HEK293 (cell line): ENCODE measurements at regions not wholly inside any gene's neighbourhood (a gene's known extent, or its start where the extent isn't known, plus 50 kb on each side); places are given as distances from the start of the nearest gene placed in this dataset.
"Not testable (repeated sequence)": the region's sequence is repeated elsewhere in the genome, so short reads cannot be mapped to it uniquely, and the experiment has no call there.

Source experiments
- CTCF ChIA-PET: fragments of 350-600 bp; formaldehyde crosslinking; extraction: SDS; loops from one replicate; lab custom pipeline; 2021; ENCODE audit warnings: antibody characterized with exemption; lab: Yijun Ruan, JAX
- POLR2A ChIA-PET: fragments of 300-600 bp; formaldehyde crosslinking; extraction: SDS; loops from one replicate; lab custom pipeline; 2020; ENCODE audit warnings: antibody characterized with exemption, inconsistent platforms; lab: Yijun Ruan, JAX
- H3K27ac ChIP-seq: fragments of 200-500 bp; sonication (Bioruptor generic); 2 replicates; pipeline ENCODE4 v1.5.1; 2014; ENCODE audit warnings: low read depth, low read length, control low read depth, inconsistent platforms; ENCODE audit errors: extremely low read depth
- H3K36me3 ChIP-seq, 2 experiments: fragments of 200-500 bp in 1 of 2; sonication (Bioruptor generic) in 1 of 2; 1 replicate in 1 of 2; 2 replicates in 1 of 2; pipeline ENCODE4 v1.5.1; 2014 to 2017; ENCODE audit warnings: inconsistent platforms in 2 of 2, low read length in 2 of 2; ENCODE audit not compliant: control insufficient read depth in 2 of 2, insufficient read depth in 1 of 2
- H3K4me1 ChIP-seq: fragments of 200-500 bp; sonication (Bioruptor generic); 2 replicates; pipeline ENCODE4 v1.5.1; 2014; ENCODE audit warnings: mild to moderate bottlenecking, low read length, inconsistent platforms; ENCODE audit not compliant: control insufficient read depth, insufficient read depth
- H3K4me3 ChIP-seq: 2 replicates; pipeline ENCODE4 v1.5.1; 2011; ENCODE audit warnings: low read depth, mild to moderate bottlenecking, control low read depth, low read length, moderate library complexity
- H3K9me3 ChIP-seq: fragments of 200-500 bp; sonication (Bioruptor generic); 2 replicates; pipeline ENCODE4 v1.5.1; 2014; ENCODE audit warnings: low read depth, low read length, inconsistent platforms; ENCODE audit not compliant: control insufficient read depth, insufficient read depth
- ELK4 ChIP-seq: IDR thresholded peaks from 2 replicates; pipeline ENCODE4 v1.6.1; 2011; ENCODE audit warnings: mild to moderate bottlenecking, low read depth, low read length, borderline replicate concordance
- GLI4 ChIP-seq: fragments of 450-650 bp; formaldehyde crosslinking; IDR thresholded peaks from 2 replicates; pipeline ENCODE4 v1.5.1; 2016; ENCODE audit warnings: missing biosample characterization, missing genetic modification characterization
- GLIS1 ChIP-seq: fragments of 450-650 bp; formaldehyde crosslinking; IDR thresholded peaks from 2 replicates; pipeline ENCODE4 v1.5.1; 2016; ENCODE audit warnings: missing biosample characterization, missing genetic modification characterization
- HOXA7 ChIP-seq: sonication (generic); formaldehyde crosslinking; IDR thresholded peaks from 2 replicates; pipeline ENCODE4 v1.8.1; 2022; ENCODE audit warnings: missing genetic modification reagents, borderline replicate concordance
- HOXC10 ChIP-seq: sonication (generic); formaldehyde crosslinking; IDR thresholded peaks from 2 replicates; pipeline ENCODE4 v1.8.1; 2023; ENCODE audit warnings: mild to moderate bottlenecking, missing genetic modification reagents
- KLF1 ChIP-seq: fragments of 450-650 bp; formaldehyde crosslinking; IDR thresholded peaks from 2 replicates; pipeline ENCODE4 v1.5.1; 2016; ENCODE audit warnings: missing biosample characterization, missing genetic modification characterization
- MEIS1 ChIP-seq: sonication (generic); formaldehyde crosslinking; IDR thresholded peaks from 2 replicates; pipeline ENCODE4 v1.8.1; 2022; ENCODE audit warnings: missing genetic modification reagents, mild to moderate bottlenecking, borderline replicate concordance
- OSR2 ChIP-seq: fragments of 450-650 bp; formaldehyde crosslinking; IDR thresholded peaks from 2 replicates; pipeline ENCODE4 v1.5.1; 2016; ENCODE audit warnings: missing biosample characterization, missing genetic modification characterization
- SALL2 ChIP-seq: fragments of 450-650 bp; formaldehyde crosslinking; IDR thresholded peaks from 2 replicates; pipeline ENCODE4 v1.5.0; 2017; ENCODE audit warnings: missing biosample characterization, mild to moderate bottlenecking, missing genetic modification characterization, borderline replicate concordance
- ZBTB8A ChIP-seq: fragments of 450-650 bp; formaldehyde crosslinking; IDR thresholded peaks from 2 replicates; pipeline ENCODE4 v1.5.1; 2016; ENCODE audit warnings: missing biosample characterization, missing genetic modification characterization
- ZFP69B ChIP-seq: fragments of 450-650 bp; formaldehyde crosslinking; IDR thresholded peaks from 2 replicates; pipeline ENCODE4 v1.5.1; 2016; ENCODE audit warnings: missing biosample characterization, missing genetic modification characterization
- ZIC2 ChIP-seq: fragments of 450-650 bp; formaldehyde crosslinking; IDR thresholded peaks from 2 replicates; pipeline ENCODE4 v1.5.1; 2016; ENCODE audit warnings: missing biosample characterization, missing genetic modification characterization
- ZNF221 ChIP-seq: fragments of 450-650 bp; formaldehyde crosslinking; IDR thresholded peaks from 2 replicates; pipeline ENCODE4 v1.5.1; 2017; ENCODE audit warnings: missing biosample characterization, missing genetic modification characterization, borderline replicate concordance
- ZNF223 ChIP-seq: fragments of 450-650 bp; formaldehyde crosslinking; IDR thresholded peaks from 2 replicates; pipeline ENCODE4 v1.5.1; 2016; ENCODE audit warnings: missing biosample characterization, missing genetic modification characterization
- ZNF24 ChIP-seq: fragments of 450-650 bp; formaldehyde crosslinking; IDR thresholded peaks from 2 replicates; pipeline ENCODE4 v1.5.1; 2016; ENCODE audit warnings: missing biosample characterization, missing genetic modification characterization
- ZNF248 ChIP-seq: fragments of 450-650 bp; formaldehyde crosslinking; IDR thresholded peaks from 2 replicates; pipeline ENCODE4 v1.5.1; 2017; ENCODE audit warnings: missing biosample characterization, missing genetic modification characterization
- ZNF354C ChIP-seq: fragments of 450-650 bp; formaldehyde crosslinking; IDR thresholded peaks from 2 replicates; pipeline ENCODE4 v1.5.1; 2016; ENCODE audit warnings: missing biosample characterization, missing genetic modification characterization, low read depth, borderline replicate concordance
- ZNF404 ChIP-seq: fragments of 450-650 bp; formaldehyde crosslinking; IDR thresholded peaks from 2 replicates; pipeline ENCODE4 v1.5.1; 2017; ENCODE audit warnings: missing biosample characterization, missing genetic modification characterization
- ZNF433 ChIP-seq: fragments of 450-650 bp; formaldehyde crosslinking; IDR thresholded peaks from 2 replicates; pipeline ENCODE4 v1.5.1; 2016; ENCODE audit warnings: missing biosample characterization, missing genetic modification characterization, low read depth
- ZNF473 ChIP-seq: fragments of 450-650 bp; formaldehyde crosslinking; IDR thresholded peaks from 2 replicates; pipeline ENCODE4 v1.5.1; 2017; ENCODE audit warnings: missing biosample characterization, missing genetic modification characterization
- ZNF501 ChIP-seq: fragments of 450-650 bp; formaldehyde crosslinking; IDR thresholded peaks from 2 replicates; pipeline ENCODE4 v1.5.1; 2016; ENCODE audit warnings: missing biosample characterization, missing genetic modification characterization
- ZNF654 ChIP-seq: fragments of 450-650 bp; formaldehyde crosslinking; IDR thresholded peaks from 2 replicates; pipeline ENCODE4 v1.5.1; 2016; ENCODE audit warnings: low read depth, missing biosample characterization, missing genetic modification characterization
- ZNF658 ChIP-seq: fragments of 450-650 bp; formaldehyde crosslinking; IDR thresholded peaks from 2 replicates; pipeline ENCODE4; 2016; ENCODE audit warnings: missing biosample characterization, missing genetic modification characterization
- ZNF660 ChIP-seq: fragments of 450-650 bp; IDR thresholded peaks from 2 replicates; pipeline ENCODE4 v1.5.1; 2018; ENCODE audit warnings: missing biosample characterization, mild to moderate bottlenecking, missing genetic modification characterization
- TF ChIP-seq, protein P1 (sequence below): fragments of 450-650 bp; formaldehyde crosslinking; IDR thresholded peaks from 2 replicates; pipeline ENCODE4 v1.5.1; 2016; ENCODE audit warnings: missing biosample characterization, missing genetic modification characterization
- TF ChIP-seq, protein P2 (sequence below): fragments of 450-650 bp; formaldehyde crosslinking; IDR thresholded peaks from 2 replicates; pipeline ENCODE4 v1.5.1; 2016; ENCODE audit warnings: missing biosample characterization, missing genetic modification characterization

DNA sequence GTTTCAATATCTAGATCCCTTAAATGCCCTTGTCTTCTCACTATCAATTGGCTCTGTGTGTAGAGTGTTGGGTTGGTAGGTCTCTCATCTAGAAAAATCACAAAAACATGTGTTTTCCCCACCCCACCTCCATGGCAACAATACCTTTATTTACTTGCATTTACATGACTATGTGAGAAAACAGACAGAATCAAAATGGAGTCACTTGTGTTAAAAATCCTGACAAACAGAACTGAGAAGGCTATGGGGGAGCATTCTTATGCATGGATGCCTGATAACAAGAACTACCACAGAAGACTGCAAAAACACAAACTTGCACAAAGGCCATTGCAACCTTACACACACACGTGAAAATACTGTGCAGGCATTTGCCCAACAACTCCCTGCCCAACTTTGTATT, 1352.9 kb upstream of the CDH9 start:
- no peaks in the 10 kb centered on the region for H3K4me1 ChIP-seq
- H3K36me3 ChIP-seq, result no peaks in the 10 kb centered on the region
- no peak for TF ChIP-seq ZNF501 (tag by site-specific recombination)
- no peak for TF ChIP-seq ZNF223 (tag by site-specific recombination)
- no peak for TF ChIP-seq ZBTB8A (tag by site-specific recombination)
- no peak for TF ChIP-seq ZNF248 (tag by site-specific recombination)
- no peak for TF ChIP-seq ZNF658 (tag by site-specific recombination)
- TF ChIP-seq, protein P1, sequence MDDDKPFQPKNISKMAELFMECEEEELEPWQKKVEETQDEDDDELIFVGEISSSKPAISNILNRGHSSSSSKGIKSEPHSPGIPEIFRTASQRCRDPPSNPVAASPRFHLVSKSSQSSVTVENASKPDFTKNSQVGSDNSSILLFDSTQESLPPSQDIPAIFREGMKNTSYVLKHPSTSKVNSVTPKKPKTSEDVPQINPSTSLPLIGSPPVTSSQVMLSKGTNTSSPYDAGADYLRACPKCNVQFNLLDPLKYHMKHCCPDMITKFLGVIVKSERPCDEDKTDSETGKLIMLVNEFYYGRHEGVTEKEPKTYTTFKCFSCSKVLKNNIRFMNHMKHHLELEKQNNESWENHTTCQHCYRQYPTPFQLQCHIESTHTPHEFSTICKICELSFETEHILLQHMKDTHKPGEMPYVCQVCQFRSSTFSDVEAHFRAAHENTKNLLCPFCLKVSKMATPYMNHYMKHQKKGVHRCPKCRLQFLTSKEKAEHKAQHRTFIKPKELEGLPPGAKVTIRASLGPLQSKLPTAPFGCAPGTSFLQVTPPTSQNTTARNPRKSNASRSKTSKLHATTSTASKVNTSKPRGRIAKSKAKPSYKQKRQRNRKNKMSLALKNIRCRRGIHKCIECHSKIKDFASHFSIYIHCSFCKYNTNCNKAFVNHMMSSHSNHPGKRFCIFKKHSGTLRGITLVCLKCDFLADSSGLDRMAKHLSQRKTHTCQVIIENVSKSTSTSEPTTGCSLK (tag by site-specific recombination), result no peak
- no peak for TF ChIP-seq GLIS1 (tag by site-specific recombination)
- no peak for TF ChIP-seq MEIS1 (CRISPR knock-in tag)
- TF ChIP-seq ZNF24 (tag by site-specific recombination), result no peak
- TF ChIP-seq ZNF473 (tag by site-specific recombination), result no peak
- TF ChIP-seq ZIC2, result no peak
- no peak for TF ChIP-seq ZNF433
- TF ChIP-seq HOXC10 (CRISPR knock-in tag), result no peak
- TF ChIP-seq ZNF654, result no peak
- TF ChIP-seq ZNF660 (tag by site-specific recombination), result no peak
- TF ChIP-seq, protein P2, sequence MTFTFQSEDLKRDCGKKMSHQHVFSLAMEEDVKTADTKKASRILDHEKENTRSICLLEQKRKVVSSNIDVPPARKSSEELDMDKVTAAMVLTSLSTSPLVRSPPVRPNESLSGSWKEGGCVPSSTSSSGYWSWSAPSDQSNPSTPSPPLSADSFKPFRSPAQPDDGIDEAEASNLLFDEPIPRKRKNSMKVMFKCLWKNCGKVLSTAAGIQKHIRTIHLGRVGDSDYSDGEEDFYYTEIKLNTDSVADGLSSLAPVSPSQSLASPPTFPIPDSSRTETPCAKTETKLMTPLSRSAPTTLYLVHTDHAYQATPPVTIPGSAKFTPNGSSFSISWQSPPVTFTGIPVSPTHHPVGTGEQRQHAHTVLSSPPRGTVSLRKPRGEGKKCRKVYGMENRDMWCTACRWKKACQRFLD (tag by site-specific recombination), result no peak
- TF ChIP-seq ELK4, result no peak
- no peak overlapping the region for H3K4me3 ChIP-seq
- CTCF ChIA-PET, result no interaction called here
- H3K27ac ChIP-seq, result no peak overlapping the region
- no peaks in the 10 kb centered on the region for H3K9me3 ChIP-seq
- POLR2A ChIA-PET, result no interaction called here

DNA sequence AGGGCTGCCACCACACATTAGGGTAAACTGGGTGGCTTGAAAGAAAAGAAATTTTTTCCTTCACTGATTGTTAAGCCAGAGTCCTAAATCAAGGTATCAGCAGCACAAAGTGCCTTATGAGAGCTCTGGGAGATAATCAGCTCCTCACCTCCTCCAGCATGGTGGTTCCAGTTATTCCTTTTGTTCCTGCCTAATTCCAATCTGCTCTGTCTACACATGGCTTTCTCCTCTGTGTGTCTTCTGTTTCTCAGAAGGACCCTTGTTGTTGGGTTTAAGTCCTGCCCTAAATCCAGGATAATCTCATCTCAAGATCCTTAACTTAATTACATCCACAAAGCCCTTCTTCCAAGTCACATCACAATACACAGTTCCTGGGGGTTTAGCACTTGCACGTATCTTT, 1352.0 kb upstream of the CDH9 start:
- CTCF ChIA-PET, result no interaction called here
- Histone ChIP-seq H3K4me3 (no peak overlapping the region), H3K36me3 (no peaks in the 10 kb centered on the region), H3K27ac (no peak overlapping the region), H3K4me1 (no peaks in the 10 kb centered on the region), H3K9me3 (no peaks in the 10 kb centered on the region)
- POLR2A ChIA-PET, result no interaction called here
- no peak for TF ChIP-seq ZFP69B (tag by site-specific recombination)
- TF ChIP-seq ZNF221 (tag by site-specific recombination), result no peak
- TF ChIP-seq KLF1 (tag by site-specific recombination), result no peak
- no peak for TF ChIP-seq HOXA7 (CRISPR knock-in tag)
- TF ChIP-seq ZNF354C, result no peak
- no peak for TF ChIP-seq SALL2
- no peak for TF ChIP-seq ZNF404 (tag by site-specific recombination)
- TF ChIP-seq GLI4 (tag by site-specific recombination), result no peak
- TF ChIP-seq OSR2, result no peak

DNA sequence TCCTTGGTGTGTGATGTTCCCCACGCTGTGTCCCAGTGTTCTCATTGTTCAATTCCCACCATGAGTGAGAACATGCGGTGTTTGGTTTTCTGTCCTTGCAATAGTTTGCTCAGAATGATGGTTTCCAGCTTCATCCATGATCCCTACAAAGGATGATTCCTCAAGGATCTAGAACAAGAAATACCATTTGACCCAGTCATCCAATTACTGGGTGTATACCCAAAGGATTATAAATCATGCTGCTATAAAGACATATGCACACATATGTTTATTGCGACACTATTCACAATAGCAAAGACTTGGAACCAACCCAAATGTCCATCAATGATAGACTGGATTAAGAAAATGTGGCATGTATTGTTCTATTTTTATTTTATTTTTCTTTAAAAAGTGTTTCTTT, 1351.3 kb upstream of the CDH9 start:
- H3K9me3 ChIP-seq, CTCF ChIA-PET, H3K36me3 ChIP-seq, H3K4me3 ChIP-seq, H3K27ac ChIP-seq, POLR2A ChIA-PET, H3K4me1 ChIP-seq: not testable (repeated sequence)
